HepG2 (cell line): ENCODE measurements at regions not wholly inside any gene's neighbourhood (a gene's known extent, or its start where the extent isn't known, plus 50 kb on each side); places are given as distances from the start of the nearest gene placed in this dataset.

Source experiments
- CEBPB ChIP-seq: IDR thresholded peaks from 2 replicates; pipeline ENCODE4 v1.6.1; 2011; ENCODE audit warnings: low read depth, low read length, improper control_type of control experiment, borderline replicate concordance
- CREB1 ChIP-seq, 2 experiments: fragments of 450-650 bp in 1 of 2; IDR thresholded peaks; 2 replicates each; pipeline ENCODE4 v1.6.1; 2016 to 2017; ENCODE audit warnings: control low read depth in 1 of 2, mild to moderate bottlenecking in 1 of 2, missing compliant biosample characterization in 1 of 2, missing genetic modification characterization in 1 of 2
- ERF ChIP-seq: IDR thresholded peaks from 2 replicates; pipeline ENCODE4 v1.6.1; 2018; ENCODE audit warnings: missing biosample characterization, missing genetic modification reagents
- MAFF ChIP-seq: IDR thresholded peaks from 2 replicates; pipeline ENCODE4 v1.6.1; 2011; ENCODE audit warnings: low read depth, low read length, improper control_type of control experiment
- MTA3 ChIP-seq: sonication (generic); formaldehyde crosslinking; IDR thresholded peaks from 2 replicates; pipeline ENCODE4 v1.4.0; 2020; ENCODE audit warnings: missing genetic modification reagents
- NBN ChIP-seq: fragments of 450-650 bp; conservative IDR thresholded peaks from 2 replicates; pipeline ENCODE4 v1.6.1; 2017
- POLR2A ChIP-seq, 2 experiments: IDR thresholded peaks; 2 replicates each; pipeline ENCODE4 v1.6.1; 2011; ENCODE audit warnings: low read depth in 2 of 2, low read length in 2 of 2, mild to moderate bottlenecking in 1 of 2, moderate library complexity in 1 of 2; ENCODE audit not compliant: insufficient read depth in 1 of 2
- TF ChIP-seq, protein P1 (sequence below): sonication (generic); formaldehyde crosslinking; IDR thresholded peaks from 2 replicates; pipeline ENCODE4 v1.8.1; 2023; ENCODE audit warnings: mild to moderate bottlenecking, missing genetic modification reagents
- TF ChIP-seq, protein P2 (sequence below): sonication (generic); formaldehyde crosslinking; IDR thresholded peaks from 2 replicates; pipeline ENCODE4 v1.4.0; 2020; ENCODE audit warnings: missing genetic modification reagents

DNA sequence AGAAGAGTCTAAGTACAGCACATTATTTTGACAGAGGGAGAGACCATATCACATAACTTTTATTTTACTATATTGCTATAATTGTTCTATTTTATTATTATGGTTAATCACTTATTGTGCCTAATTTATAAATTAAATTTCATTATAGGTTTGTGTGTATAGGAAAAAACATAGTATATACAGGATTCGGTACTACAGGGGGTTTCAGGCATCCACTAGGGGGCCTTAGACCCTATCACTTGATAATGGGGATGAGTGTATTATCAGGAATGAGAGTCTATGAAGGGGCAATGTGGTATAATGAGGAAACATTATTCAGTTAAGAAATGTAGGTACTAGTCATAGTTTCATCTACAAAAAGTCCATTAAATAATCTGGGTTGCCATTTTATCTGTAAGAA, 833.1 kb downstream of the C4orf33 start:
- TF ChIP-seq MAFF (no peak), CEBPB (no peak), CREB1 (IDR thresholded peaks at IDR 0.05) (no peak), CREB1 (CRISPR knock-in tag; IDR thresholded peaks at IDR 0.05) (no peak), POLR2A (IDR thresholded peaks at IDR 0.05; ENCODE audit: insufficient read depth in 1 of 2, low read depth in 2 of 2, low read length in 2 of 2) (no peak), ERF (CRISPR knock-in tag) (no peak), NBN (no peak), MTA3 (no peak)
- TF ChIP-seq, protein P1, sequence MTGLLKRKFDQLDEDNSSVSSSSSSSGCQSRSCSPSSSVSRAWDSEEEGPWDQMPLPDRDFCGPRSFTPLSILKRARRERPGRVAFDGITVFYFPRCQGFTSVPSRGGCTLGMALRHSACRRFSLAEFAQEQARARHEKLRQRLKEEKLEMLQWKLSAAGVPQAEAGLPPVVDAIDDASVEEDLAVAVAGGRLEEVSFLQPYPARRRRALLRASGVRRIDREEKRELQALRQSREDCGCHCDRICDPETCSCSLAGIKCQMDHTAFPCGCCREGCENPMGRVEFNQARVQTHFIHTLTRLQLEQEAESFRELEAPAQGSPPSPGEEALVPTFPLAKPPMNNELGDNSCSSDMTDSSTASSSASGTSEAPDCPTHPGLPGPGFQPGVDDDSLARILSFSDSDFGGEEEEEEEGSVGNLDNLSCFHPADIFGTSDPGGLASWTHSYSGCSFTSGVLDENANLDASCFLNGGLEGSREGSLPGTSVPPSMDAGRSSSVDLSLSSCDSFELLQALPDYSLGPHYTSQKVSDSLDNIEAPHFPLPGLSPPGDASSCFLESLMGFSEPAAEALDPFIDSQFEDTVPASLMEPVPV (CRISPR knock-in tag) = no peak
- TF ChIP-seq, protein P2, sequence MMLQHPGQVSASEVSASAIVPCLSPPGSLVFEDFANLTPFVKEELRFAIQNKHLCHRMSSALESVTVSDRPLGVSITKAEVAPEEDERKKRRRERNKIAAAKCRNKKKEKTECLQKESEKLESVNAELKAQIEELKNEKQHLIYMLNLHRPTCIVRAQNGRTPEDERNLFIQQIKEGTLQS = no peak
